PC-3 (cell line): ENCODE measurements at regions not wholly inside any gene's neighbourhood (a gene's known extent, or its start where the extent isn't known, plus 50 kb on each side); places are given as distances from the start of the nearest gene placed in this dataset.

ENCODE experiments used
- ATAC-seq: fragments of 200-7000 bp; cut with Tn5 transposase; 2 replicates; pipeline ENCODE4 v1.9.1; 2020; ENCODE audit warnings: mild to moderate bottlenecking, moderate library complexity
- BruUV-seq: library from RNA; stranded (reverse); fragments of 400-500 nt; replicated peaks from 2 replicates; lab custom pipeline; 2021; lab: Mats Ljungman, UMichigan
- CTCF ChIA-PET: fragments of 300-600 bp; sonication (Branson Sonifier 250); formaldehyde crosslinking; loops from one replicate; lab custom pipeline; 2022; ENCODE audit warnings: antibody characterized with exemption; lab: Charles Lee
- POLR2A ChIA-PET: fragments of 300-600 bp; sonication (Branson Sonifier 250); formaldehyde crosslinking; loops from one replicate; lab custom pipeline; 2022; ENCODE audit warnings: antibody characterized with exemption; ENCODE audit not compliant: unreplicated experiment; lab: Charles Lee
- DNase-seq: peaks from one replicate; pipeline ENCODE4 v3.0.0-alpha.2; 2015
- H2AFZ ChIP-seq: fragments of 300-600 bp; sonication (generic); 2 replicates; pipeline ENCODE4 v1.6.0; 2016; ENCODE audit warnings: antibody characterized with exemption, low read length
- H3F3A ChIP-seq: fragments of 300-600 bp; sonication (generic); one replicate; pipeline ENCODE4 v1.6.0; 2017; ENCODE audit warnings: antibody characterized with exemption, low read length, control low read depth, mild to moderate bottlenecking; ENCODE audit not compliant: unreplicated experiment
- H3K27ac ChIP-seq: fragments of 300-600 bp; sonication (generic); 2 replicates; pipeline ENCODE4 v1.5.1; 2016; ENCODE audit warnings: mild to moderate bottlenecking, low read length
- H3K27me3 ChIP-seq: fragments of 300-600 bp; sonication (generic); 2 replicates; pipeline ENCODE4 v1.6.1; 2016; ENCODE audit warnings: low read length, mixed read lengths
- H3K36me3 ChIP-seq: fragments of 300-600 bp; sonication (generic); 2 replicates; pipeline ENCODE4 v1.6.1; 2016; ENCODE audit warnings: low read depth, mixed run types, low read length, mixed read lengths
- H3K4me1 ChIP-seq: fragments of 300-600 bp; sonication (generic); 2 replicates; pipeline ENCODE4 v1.5.1; 2016; ENCODE audit warnings: low read length; ENCODE audit not compliant: insufficient read depth
- H3K4me2 ChIP-seq: fragments of 300-600 bp; sonication (generic); 2 replicates; pipeline ENCODE4 v1.6.0; 2016; ENCODE audit warnings: low read length
- H3K4me3 ChIP-seq: fragments of 300-600 bp; sonication (generic); 2 replicates; pipeline ENCODE4 v1.5.1; 2016; ENCODE audit warnings: mild to moderate bottlenecking, low read length, mixed read lengths
- H3K79me2 ChIP-seq: fragments of 300-600 bp; sonication (generic); 2 replicates; pipeline ENCODE4 v1.6.1; 2017; ENCODE audit warnings: low read length, mixed read lengths
- H3K9ac ChIP-seq: fragments of 300-600 bp; sonication (generic); 2 replicates; pipeline ENCODE4 v1.6.0; 2016; ENCODE audit warnings: mild to moderate bottlenecking, low read length
- H3K9me2 ChIP-seq: fragments of 300-600 bp; sonication (generic); replicated peaks from 2 replicates; pipeline ENCODE4 v1.6.1; 2016; ENCODE audit warnings: mixed run types, low read length, mixed read lengths
- H3K9me3 ChIP-seq: fragments of 300-600 bp; sonication (generic); 2 replicates; pipeline ENCODE4 v1.6.1; 2016; ENCODE audit warnings: low read length, mixed read lengths
- H4K20me1 ChIP-seq: fragments of 300-600 bp; sonication (generic); 2 replicates; pipeline ENCODE4 v1.6.1; 2016; ENCODE audit warnings: low read length, mixed read lengths
- EZH2 ChIP-seq: fragments of 300-600 bp; sonication (generic); IDR thresholded peaks from one replicate; pipeline ENCODE4 v1.6.1; 2017; ENCODE audit warnings: antibody characterized with exemption, mild to moderate bottlenecking, low read length; ENCODE audit not compliant: unreplicated experiment
- EZH2phosphoT487 ChIP-seq: fragments of 300-600 bp; sonication (generic); IDR thresholded peaks from 2 replicates; pipeline ENCODE4 v1.6.1; 2018; ENCODE audit warnings: mild to moderate bottlenecking, antibody characterized with exemption, low read length, borderline replicate concordance
- intact Hi-C: fragments of 100-400 bp; cut with micrococcal nuclease; formaldehyde crosslinking; loops from 2 replicates; pipeline ENCODE4 v1.9.0; 2023
- TF ChIP-seq, protein P1 (sequence below): fragments of 300-600 bp; sonication (generic); conservative IDR thresholded peaks from 2 replicates; pipeline ENCODE4 v1.5.1; 2017; ENCODE audit warnings: antibody characterized with exemption, low read depth, mild to moderate bottlenecking, low read length

DNA sequence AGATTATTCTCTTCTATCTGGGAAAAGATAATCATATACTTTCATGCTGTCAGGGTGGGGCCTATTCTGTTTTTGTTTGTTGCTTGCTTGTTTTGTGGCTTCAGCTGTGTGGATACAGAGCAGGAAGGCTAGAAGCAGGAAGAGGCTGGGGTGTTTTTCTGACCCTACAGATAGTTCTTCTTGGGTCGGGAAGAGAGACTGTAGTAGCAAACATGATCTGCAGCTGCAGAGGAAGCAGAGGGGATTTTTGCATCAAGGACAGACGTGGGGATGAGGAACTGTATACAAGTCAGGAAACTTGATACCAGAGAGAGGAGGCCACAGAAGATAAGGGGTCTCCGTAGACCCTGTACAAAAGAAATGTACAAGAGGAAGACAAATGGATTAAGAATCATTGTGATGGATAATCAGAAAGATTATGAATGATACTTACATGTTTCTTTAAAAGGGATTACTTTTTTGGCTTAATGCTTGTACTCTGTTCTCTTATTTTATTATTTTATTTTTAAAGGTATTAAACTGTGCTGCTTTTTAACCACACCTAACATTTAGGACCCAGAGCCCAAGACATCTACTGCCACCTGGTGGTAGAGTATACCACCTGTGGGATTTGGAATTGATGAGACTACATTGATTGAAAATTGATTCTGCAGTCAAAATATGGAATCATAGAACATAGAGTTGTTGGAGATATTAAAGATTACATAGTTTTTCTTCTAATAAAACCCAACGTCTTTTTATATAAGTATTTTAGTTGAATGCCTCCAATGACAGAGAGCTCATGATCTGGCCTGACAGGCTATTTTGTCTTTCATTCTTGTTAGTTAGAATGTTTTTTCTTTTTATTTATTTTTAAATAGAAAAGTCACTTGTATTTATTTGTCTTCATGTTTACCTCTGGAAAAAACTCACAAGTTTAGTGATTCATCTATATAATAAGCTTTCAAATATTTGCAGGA, 87.3 kb upstream of the ROPN1 start:
- intact Hi-C loops = loop anchor here (1.0 to 5.0 kb wide), 5 partner anchors 63 to 427 kb away; no protein-coding TSS in a partner anchor
- POLR2A ChIA-PET = no interaction called here
- Histone ChIP-seq H3K27ac (no peak overlapping the region), H3K9me2 (no peaks in the 10 kb centered on the region), H3K9ac (no peak overlapping the region), H2AFZ (no peak overlapping the region), H3K4me2 (no peak overlapping the region), H3K36me3 (no peaks in the 10 kb centered on the region; the same call in 1 of the 2 replicates), H3K4me1 (no peaks in the 10 kb centered on the region), H3K79me2 (no peaks in the 10 kb centered on the region), H3K9me3 (no peaks in the 10 kb centered on the region), H3F3A (no peaks in the 10 kb centered on the region), H4K20me1 (no peaks in the 10 kb centered on the region), H3K4me3 (no peak overlapping the region), H3K27me3 (peaks cover 21% of the 10 kb centered on the region)
- DNase-seq (peak; percentile 72), ATAC-seq (peak; percentile 64)
- no TSS peak for BruUV-seq
- TF ChIP-seq, protein P1, sequence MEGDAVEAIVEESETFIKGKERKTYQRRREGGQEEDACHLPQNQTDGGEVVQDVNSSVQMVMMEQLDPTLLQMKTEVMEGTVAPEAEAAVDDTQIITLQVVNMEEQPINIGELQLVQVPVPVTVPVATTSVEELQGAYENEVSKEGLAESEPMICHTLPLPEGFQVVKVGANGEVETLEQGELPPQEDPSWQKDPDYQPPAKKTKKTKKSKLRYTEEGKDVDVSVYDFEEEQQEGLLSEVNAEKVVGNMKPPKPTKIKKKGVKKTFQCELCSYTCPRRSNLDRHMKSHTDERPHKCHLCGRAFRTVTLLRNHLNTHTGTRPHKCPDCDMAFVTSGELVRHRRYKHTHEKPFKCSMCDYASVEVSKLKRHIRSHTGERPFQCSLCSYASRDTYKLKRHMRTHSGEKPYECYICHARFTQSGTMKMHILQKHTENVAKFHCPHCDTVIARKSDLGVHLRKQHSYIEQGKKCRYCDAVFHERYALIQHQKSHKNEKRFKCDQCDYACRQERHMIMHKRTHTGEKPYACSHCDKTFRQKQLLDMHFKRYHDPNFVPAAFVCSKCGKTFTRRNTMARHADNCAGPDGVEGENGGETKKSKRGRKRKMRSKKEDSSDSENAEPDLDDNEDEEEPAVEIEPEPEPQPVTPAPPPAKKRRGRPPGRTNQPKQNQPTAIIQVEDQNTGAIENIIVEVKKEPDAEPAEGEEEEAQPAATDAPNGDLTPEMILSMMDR = peak; percentile 84
- TF ChIP-seq EZH2 = no peak
- CTCF ChIA-PET = interaction anchor here (0.7 to 1.6 kb wide), 3 partner anchors 37 to 202 kb away, joined by 3 to 10 read pairs (median 6); no protein-coding TSS in a partner anchor

DNA sequence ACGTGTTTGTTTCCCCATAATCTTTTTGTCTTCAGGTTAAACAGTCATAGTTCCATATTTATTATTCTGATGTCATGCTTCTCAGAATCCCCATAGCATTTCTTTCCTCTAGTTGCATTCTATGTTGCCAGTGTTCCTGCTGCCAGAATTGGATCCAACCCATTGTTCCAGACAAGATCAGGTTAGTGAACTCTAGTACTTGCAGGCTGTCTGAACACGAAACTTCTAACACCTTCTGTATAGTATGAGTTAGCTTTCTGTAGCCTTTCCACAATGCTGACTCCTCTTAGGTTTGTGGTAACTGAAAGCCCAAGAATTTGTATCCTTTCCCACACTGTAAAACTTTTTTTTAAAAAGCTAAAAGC, 88.0 kb upstream of the ROPN1 start:
- no TSS peak for BruUV-seq
- intact Hi-C loops = loop anchor here (1.0 to 5.0 kb wide), 6 partner anchors 39 to 428 kb away; no protein-coding TSS in a partner anchor
- Histone ChIP-seq H3K36me3 (no peaks in the 10 kb centered on the region; the same call in 1 of the 2 replicates), H3F3A (no peaks in the 10 kb centered on the region), H3K27ac (no peak overlapping the region), H3K4me3 (no peak overlapping the region), H3K9me3 (no peaks in the 10 kb centered on the region), H4K20me1 (no peaks in the 10 kb centered on the region), H3K4me2 (no peak overlapping the region), H3K4me1 (no peaks in the 10 kb centered on the region), H2AFZ (no peak overlapping the region), H3K27me3 (peaks cover 17% of the 10 kb centered on the region), H3K9ac (no peak overlapping the region), H3K79me2 (no peaks in the 10 kb centered on the region), H3K9me2 (no peaks in the 10 kb centered on the region)
- DNase-seq (no peak), ATAC-seq (no peak)
- POLR2A ChIA-PET = no interaction called here
- TF ChIP-seq, protein P1 = no peak
- TF ChIP-seq EZH2phosphoT487 (no peak), EZH2 (no peak)
- CTCF ChIA-PET = interaction anchor here (0.7 to 1.6 kb wide), 3 partner anchors 38 to 202 kb away, joined by 3 to 10 read pairs (median 6); no protein-coding TSS in a partner anchor
